ENCODE measurements at regions not wholly inside any gene's neighbourhood (a gene's known extent, or its start where the extent isn't known, plus 50 kb on each side); places are given as distances from the start of the nearest gene placed in this dataset.

- Histone ChIP-seq H3K27me3 (ENCODE audit: control insufficient read depth in 4 of 4, insufficient read depth in 4 of 4, low read length in 3 of 4) (no peaks in the 10 kb centered on the region), H3K9ac (ENCODE audit: low read depth in 1 of 2, low read length in 2 of 2) (no peak overlapping the region), H3K27ac (ENCODE audit: low read depth in 1 of 2, low read length in 2 of 2) (no peak overlapping the region), H3K36me3 (ENCODE audit: control insufficient read depth in 4 of 4, insufficient read depth in 3 of 4, low read depth in 1 of 4, low read length in 3 of 4) (no peaks in the 10 kb centered on the region), H3K4me3 (ENCODE audit: low read depth in 1 of 3, low read length in 3 of 3) (no peak overlapping the region), H3K9me3 (ENCODE audit: control insufficient read depth in 4 of 4, low read length in 3 of 4) (no peaks in the 10 kb centered on the region), H3K4me1 (ENCODE audit: control insufficient read depth in 4 of 4, insufficient read depth in 4 of 4, low read length in 3 of 4) (no peaks in the 10 kb centered on the region)
- TF ChIP-seq, protein P1, sequence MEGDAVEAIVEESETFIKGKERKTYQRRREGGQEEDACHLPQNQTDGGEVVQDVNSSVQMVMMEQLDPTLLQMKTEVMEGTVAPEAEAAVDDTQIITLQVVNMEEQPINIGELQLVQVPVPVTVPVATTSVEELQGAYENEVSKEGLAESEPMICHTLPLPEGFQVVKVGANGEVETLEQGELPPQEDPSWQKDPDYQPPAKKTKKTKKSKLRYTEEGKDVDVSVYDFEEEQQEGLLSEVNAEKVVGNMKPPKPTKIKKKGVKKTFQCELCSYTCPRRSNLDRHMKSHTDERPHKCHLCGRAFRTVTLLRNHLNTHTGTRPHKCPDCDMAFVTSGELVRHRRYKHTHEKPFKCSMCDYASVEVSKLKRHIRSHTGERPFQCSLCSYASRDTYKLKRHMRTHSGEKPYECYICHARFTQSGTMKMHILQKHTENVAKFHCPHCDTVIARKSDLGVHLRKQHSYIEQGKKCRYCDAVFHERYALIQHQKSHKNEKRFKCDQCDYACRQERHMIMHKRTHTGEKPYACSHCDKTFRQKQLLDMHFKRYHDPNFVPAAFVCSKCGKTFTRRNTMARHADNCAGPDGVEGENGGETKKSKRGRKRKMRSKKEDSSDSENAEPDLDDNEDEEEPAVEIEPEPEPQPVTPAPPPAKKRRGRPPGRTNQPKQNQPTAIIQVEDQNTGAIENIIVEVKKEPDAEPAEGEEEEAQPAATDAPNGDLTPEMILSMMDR (IDR thresholded peaks at IDR 0.05; ENCODE audit: low read depth, low read length, missing input control) = no peak
- TF ChIP-seq ATF3 (IDR thresholded peaks at IDR 0.05) = no peak
- no peak for TF ChIP-seq FOXA2 (IDR thresholded peaks at IDR 0.05)
- no peak for TF ChIP-seq JUND (IDR thresholded peaks at IDR 0.05)
- TF ChIP-seq ZBTB33 (IDR thresholded peaks at IDR 0.05) = no peak
- WGBS = 53% methylated on average over 2 of the region's 2 CpGs
- no peak for DNase-seq (ENCODE audit: low spot score)
These were observed 401.0 kb downstream of the BTG1 start for GRCh38 chr12:91744597-91744996.

DNA sequence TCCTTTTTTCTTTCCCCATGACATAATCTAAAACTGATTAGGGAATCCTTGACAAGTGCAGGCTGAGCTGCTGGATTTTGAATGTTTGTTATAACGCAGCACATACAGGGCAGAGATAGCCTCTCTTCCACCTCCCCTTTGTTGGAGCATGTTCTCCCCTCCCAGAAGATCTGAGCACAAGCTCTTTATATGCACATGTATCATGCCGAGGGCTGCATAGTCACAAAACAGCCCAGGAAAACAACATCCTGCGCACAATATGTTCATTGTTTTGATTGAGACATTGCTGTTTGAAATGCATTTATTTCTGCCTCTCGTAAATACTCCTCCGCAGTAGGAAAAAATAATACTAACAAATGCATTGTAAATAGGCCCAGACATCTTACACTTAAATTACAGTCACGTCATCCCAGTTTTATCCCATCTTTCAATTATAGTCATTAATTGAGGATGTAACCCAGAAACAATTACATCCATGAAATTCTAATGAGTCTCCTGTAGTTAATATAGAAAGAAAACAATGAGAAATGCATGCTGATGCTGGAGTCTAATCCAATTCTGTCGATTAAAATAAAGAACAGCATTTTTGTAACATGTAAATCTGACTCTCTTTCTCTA, 401.8 kb downstream of the BTG1 start:
- no peaks in the 10 kb centered on the region for H3K9me3 ChIP-seq (ENCODE audit: control insufficient read depth in 4 of 4, low read length in 3 of 4)
- 87% methylated on average over 7 of the region's 7 CpGs for WGBS
- no peaks in the 10 kb centered on the region for H3K36me3 ChIP-seq (ENCODE audit: control insufficient read depth in 4 of 4, insufficient read depth in 3 of 4, low read depth in 1 of 4, low read length in 3 of 4)
- no peak for DNase-seq (ENCODE audit: low spot score)
- H3K9ac ChIP-seq (ENCODE audit: low read depth in 1 of 2, low read length in 2 of 2) = no peak overlapping the region
- H3K4me1 ChIP-seq (ENCODE audit: control insufficient read depth in 4 of 4, insufficient read depth in 4 of 4, low read length in 3 of 4) = no peaks in the 10 kb centered on the region
- H3K27ac ChIP-seq (ENCODE audit: low read depth in 1 of 2, low read length in 2 of 2) = no peak overlapping the region
- no peaks in the 10 kb centered on the region for H3K27me3 ChIP-seq (ENCODE audit: control insufficient read depth in 4 of 4, insufficient read depth in 4 of 4, low read length in 3 of 4)
- no peak overlapping the region for H3K4me3 ChIP-seq (ENCODE audit: low read depth in 1 of 3, low read length in 3 of 3)
- no peak for TF ChIP-seq GABPA (IDR thresholded peaks at IDR 0.05 in 1 of 2, conservative IDR thresholded peaks at IDR 0.05 in 1 of 2)
- no peak for TF ChIP-seq HNF4A (conservative IDR thresholded peaks at IDR 0.05)
- no peak for TF ChIP-seq JUND (IDR thresholded peaks at IDR 0.05)
- TF ChIP-seq MAX (IDR thresholded peaks at IDR 0.05) = no peak
- TF ChIP-seq RXRA (IDR thresholded peaks at IDR 0.05) = no peak
- no peak for TF ChIP-seq ATF3 (IDR thresholded peaks at IDR 0.05)
- TF ChIP-seq HNF4G (IDR thresholded peaks at IDR 0.05) = no peak
- no peak for TF ChIP-seq YY1 (IDR thresholded peaks at IDR 0.05)
- TF ChIP-seq RAD21 (IDR thresholded peaks at IDR 0.05) = no peak
- TF ChIP-seq, protein P1 (IDR thresholded peaks at IDR 0.05; ENCODE audit: low read depth, low read length, missing input control) = no peak
- TF ChIP-seq TAF1 (conservative IDR thresholded peaks at IDR 0.05) = no peak
- TF ChIP-seq, protein P2, sequence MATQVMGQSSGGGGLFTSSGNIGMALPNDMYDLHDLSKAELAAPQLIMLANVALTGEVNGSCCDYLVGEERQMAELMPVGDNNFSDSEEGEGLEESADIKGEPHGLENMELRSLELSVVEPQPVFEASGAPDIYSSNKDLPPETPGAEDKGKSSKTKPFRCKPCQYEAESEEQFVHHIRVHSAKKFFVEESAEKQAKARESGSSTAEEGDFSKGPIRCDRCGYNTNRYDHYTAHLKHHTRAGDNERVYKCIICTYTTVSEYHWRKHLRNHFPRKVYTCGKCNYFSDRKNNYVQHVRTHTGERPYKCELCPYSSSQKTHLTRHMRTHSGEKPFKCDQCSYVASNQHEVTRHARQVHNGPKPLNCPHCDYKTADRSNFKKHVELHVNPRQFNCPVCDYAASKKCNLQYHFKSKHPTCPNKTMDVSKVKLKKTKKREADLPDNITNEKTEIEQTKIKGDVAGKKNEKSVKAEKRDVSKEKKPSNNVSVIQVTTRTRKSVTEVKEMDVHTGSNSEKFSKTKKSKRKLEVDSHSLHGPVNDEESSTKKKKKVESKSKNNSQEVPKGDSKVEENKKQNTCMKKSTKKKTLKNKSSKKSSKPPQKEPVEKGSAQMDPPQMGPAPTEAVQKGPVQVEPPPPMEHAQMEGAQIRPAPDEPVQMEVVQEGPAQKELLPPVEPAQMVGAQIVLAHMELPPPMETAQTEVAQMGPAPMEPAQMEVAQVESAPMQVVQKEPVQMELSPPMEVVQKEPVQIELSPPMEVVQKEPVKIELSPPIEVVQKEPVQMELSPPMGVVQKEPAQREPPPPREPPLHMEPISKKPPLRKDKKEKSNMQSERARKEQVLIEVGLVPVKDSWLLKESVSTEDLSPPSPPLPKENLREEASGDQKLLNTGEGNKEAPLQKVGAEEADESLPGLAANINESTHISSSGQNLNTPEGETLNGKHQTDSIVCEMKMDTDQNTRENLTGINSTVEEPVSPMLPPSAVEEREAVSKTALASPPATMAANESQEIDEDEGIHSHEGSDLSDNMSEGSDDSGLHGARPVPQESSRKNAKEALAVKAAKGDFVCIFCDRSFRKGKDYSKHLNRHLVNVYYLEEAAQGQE (IDR thresholded peaks at IDR 0.05) = no peak
- no peak for TF ChIP-seq FOXA1 (IDR thresholded peaks at IDR 0.05)

Measured in liver (tissue), 8 donors.